SK-N-MC (cell line): ENCODE measurements at regions not wholly inside any gene's neighbourhood (a gene's known extent, or its start where the extent isn't known, plus 50 kb on each side); places are given as distances from the start of the nearest gene placed in this dataset.

Experiments
- DNase-seq: peaks from one replicate; pipeline ENCODE4 v3.0.0-alpha.2; 2011; ENCODE audit warnings: low read depth, low spot score
- H3K27ac ChIP-seq: fragments of 200-600 bp; sonication (generic); 2 replicates; pipeline ENCODE4 v1.5.1; 2016; ENCODE audit warnings: mixed run types
- H3K36me3 ChIP-seq: fragments of 200-600 bp; sonication (generic); 2 replicates; pipeline ENCODE4 v1.6.1; 2017; ENCODE audit warnings: antibody characterized with exemption, low read length, mixed read lengths; ENCODE audit not compliant: insufficient read depth
- H3K4me3 ChIP-seq: fragments of 200-600 bp; sonication (generic); 2 replicates; pipeline ENCODE4 v1.5.1; 2016
- H3K9ac ChIP-seq: fragments of 200-600 bp; sonication (generic); 2 replicates; pipeline ENCODE4 v1.8.0; 2017; ENCODE audit warnings: mixed run types, mixed read lengths; ENCODE audit not compliant: insufficient read length
- H3K9me3 ChIP-seq: fragments of 200-600 bp; sonication (generic); 2 replicates; pipeline ENCODE4 v1.6.1; 2017; ENCODE audit warnings: low read depth, mild to moderate bottlenecking, antibody characterized with exemption, low read length, moderate library complexity, mixed read lengths
- EZH2 ChIP-seq: fragments of 200-600 bp; sonication (generic); IDR thresholded peaks from one replicate; pipeline ENCODE4 v1.6.1; 2017; ENCODE audit warnings: antibody characterized with exemption
- FOXP2 ChIP-seq: optimal IDR thresholded peaks from 2 replicates; pipeline ENCODE3; 2011; ENCODE audit warnings: mild to moderate bottlenecking, moderate library complexity; ENCODE audit not compliant: insufficient read depth; ENCODE audit errors: extremely low read length, control extremely low read depth
- POLR2AphosphoS5 ChIP-seq: IDR thresholded peaks from 2 replicates; pipeline ENCODE4 v1.6.1; 2012; ENCODE audit warnings: mild to moderate bottlenecking, low read depth, low read length, borderline replicate concordance

DNA sequence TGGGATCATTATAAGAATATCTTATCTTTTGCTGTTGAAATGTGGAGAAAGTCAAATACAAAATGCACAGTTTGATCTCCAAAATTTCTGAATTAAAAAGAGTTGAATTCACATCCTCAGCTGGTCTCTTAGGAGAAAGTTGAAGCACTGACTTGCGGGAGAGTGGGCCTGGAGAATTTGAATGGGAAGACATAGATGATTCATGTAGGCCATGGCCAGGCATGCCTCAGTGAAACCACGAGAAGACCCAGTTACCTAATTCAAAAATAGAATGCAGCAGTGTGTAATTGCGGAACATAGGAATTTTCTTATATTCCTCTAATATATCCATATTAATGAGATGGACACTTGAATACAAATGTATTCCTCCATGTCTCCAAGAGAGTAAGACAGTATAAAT, 53.0 kb upstream of the DTNBP1 start:
- Histone ChIP-seq H3K4me3 (no peak overlapping the region), H3K36me3 (no peaks in the 10 kb centered on the region), H3K27ac (no peak overlapping the region), H3K9me3 (peaks cover 4% of the 10 kb centered on the region; the same call in 1 of the 2 replicates), H3K9ac (no peak overlapping the region)
- no peak for DNase-seq
- TF ChIP-seq EZH2 (no peak), FOXP2 (no peak), POLR2AphosphoS5 (no peak)

DNA sequence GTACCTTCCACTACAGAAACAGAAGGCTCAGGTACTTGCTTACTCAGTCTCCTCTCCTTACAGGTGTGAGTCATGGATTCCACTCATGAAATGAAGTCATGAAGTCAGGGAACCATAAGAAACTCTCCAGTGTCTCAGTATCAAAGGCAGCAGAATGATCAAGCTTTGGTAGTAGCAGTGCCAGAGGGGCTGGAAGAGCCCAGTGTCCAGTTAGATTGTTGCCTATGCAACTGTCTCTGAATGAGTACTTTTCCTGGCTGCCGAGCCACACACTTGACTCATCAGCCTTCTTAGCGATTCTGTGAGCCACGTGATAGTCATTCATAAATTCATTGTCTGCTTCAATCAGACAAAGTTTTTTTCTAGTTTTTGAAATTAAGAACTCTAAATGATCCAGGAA, 52.2 kb upstream of the DTNBP1 start:
- H3K9ac ChIP-seq = no peak overlapping the region
- H3K27ac ChIP-seq = no peak overlapping the region
- no peak overlapping the region for H3K4me3 ChIP-seq
- H3K9me3 ChIP-seq = peaks cover under 1% of the 10 kb centered on the region; the same call in 1 of the 2 replicates
- H3K36me3 ChIP-seq = no peaks in the 10 kb centered on the region
- TF ChIP-seq POLR2AphosphoS5 (no peak), FOXP2 (no peak), EZH2 (no peak)
- DNase-seq = no peak

DNA sequence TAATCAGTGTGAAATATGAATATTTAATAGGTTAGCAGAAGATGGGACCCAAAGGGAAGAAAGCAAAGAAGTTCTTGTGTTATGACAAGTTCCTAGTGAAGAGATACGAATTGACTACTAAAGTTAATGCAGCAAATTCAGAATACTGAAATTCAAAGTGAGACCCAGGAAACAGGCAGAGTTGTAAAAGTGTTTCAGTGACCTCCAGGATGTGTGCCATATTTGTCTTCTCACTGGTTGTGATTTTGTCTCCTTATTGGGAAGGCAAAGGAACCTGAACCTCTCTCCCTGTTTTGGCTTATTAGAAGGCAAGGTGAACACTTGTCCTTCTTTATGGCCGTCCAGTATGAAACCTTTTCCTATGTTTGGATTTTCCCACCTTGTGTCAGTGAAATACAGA, 51.8 kb upstream of the DTNBP1 start:
- Histone ChIP-seq H3K36me3 (no peaks in the 10 kb centered on the region), H3K27ac (no peak overlapping the region), H3K9ac (no peak overlapping the region), H3K9me3 (no peaks in the 10 kb centered on the region; the same call in 1 of the 2 replicates), H3K4me3 (no peak overlapping the region)
- TF ChIP-seq EZH2 (no peak), FOXP2 (no peak), POLR2AphosphoS5 (no peak)
- no peak for DNase-seq

DNA sequence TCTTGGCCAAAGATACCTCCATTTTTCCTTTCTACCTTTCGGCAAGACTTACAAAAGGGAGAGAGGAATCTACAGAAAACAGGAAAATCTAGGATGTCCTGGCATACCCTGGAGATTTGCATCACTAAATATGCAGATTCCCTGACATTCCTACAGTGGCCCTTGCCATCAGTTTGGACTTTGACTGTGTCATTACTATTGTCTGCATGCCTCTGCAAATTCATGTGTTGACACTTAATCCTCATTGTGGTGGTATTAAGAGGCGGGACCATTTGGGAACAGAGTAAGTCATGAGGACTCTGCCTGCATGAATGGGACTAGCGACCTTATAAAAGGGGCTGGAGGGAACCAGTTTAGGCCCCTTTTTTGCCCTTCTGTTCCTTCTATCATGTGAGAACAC, 50.5 kb upstream of the DTNBP1 start:
- Histone ChIP-seq H3K9ac (no peak overlapping the region), H3K4me3 (no peak overlapping the region), H3K9me3 (no peaks in the 10 kb centered on the region), H3K36me3 (no peaks in the 10 kb centered on the region), H3K27ac (no peak overlapping the region)
- no peak for DNase-seq
- no peak for TF ChIP-seq FOXP2
- no peak for TF ChIP-seq EZH2
- TF ChIP-seq POLR2AphosphoS5 = no peak

DNA sequence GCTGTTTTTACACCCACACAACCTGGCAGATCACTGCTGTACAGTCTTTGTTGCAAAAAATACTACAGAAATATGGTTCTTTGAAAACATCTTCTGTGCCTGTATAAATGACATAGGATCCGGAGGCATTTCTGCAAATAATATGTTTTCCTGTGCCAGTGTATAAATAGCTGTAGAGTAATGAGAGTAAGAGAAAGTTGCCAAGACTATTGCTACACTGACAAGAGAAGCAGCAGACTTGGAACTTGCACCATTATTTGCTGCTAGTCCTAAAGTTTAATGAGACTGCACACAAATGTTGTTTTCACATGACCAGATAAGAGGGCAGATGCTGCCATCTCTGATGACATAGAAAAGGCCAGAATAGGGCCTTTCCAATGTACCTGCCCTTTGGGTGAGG, 50.0 kb upstream of the DTNBP1 start:
- Histone ChIP-seq H3K36me3 (no peaks in the 10 kb centered on the region), H3K27ac (no peak overlapping the region), H3K4me3 (no peak overlapping the region), H3K9ac (no peak overlapping the region), H3K9me3 (no peaks in the 10 kb centered on the region)
- no peak for TF ChIP-seq POLR2AphosphoS5
- TF ChIP-seq FOXP2 = no peak
- no peak for TF ChIP-seq EZH2
- DNase-seq = no peak
